GM19468 (cell line): ENCODE measurements at regions not wholly inside any gene's neighbourhood (a gene's known extent, or its start where the extent isn't known, plus 50 kb on each side); places are given as distances from the start of the nearest gene placed in this dataset.

Experiments used
- ATAC-seq: cut with Tn5 transposase; IDR thresholded peaks from one replicate; pipeline ENCODE4 v1.9.1; 2021; ENCODE audit warnings: mild to moderate bottlenecking, moderate library complexity, moderate number of reproducible peaks; ENCODE audit not compliant: unreplicated experiment; ENCODE audit errors: extremely low read depth

- no peak for ATAC-seq
Observed at GRCh38 chr11:45525393-45525792, 140.0 kb downstream of the CHST1 start.

- ATAC-seq: no peak
Observed at GRCh38 chr11:45523760-45524159, 141.7 kb downstream of the CHST1 start.

GRCh38 chr11:45518833-45519535 lies 146.4 kb downstream of the CHST1 start:
- no peak for ATAC-seq

GRCh38 chr11:45518141-45518832 lies 147.1 kb downstream of the CHST1 start:
- ATAC-seq: no peak

GRCh38 chr11:45517171-45517770 lies 148.2 kb downstream of the CHST1 start:
- ATAC-seq: no peak

GRCh38 chr11:45513821-45514340 lies 151.5 kb downstream of the CHST1 start:
- ATAC-seq: no peak

GRCh38 chr11:45512471-45513148 lies 152.8 kb downstream of the CHST1 start:
- ATAC-seq: no peak

GRCh38 chr11:45511566-45511965 lies 153.9 kb downstream of the CHST1 start:
- no peak for ATAC-seq

GRCh38 chr11:45507916-45508315 lies 157.5 kb downstream of the CHST1 start:
- ATAC-seq: no peak

- no peak for ATAC-seq
Observed at GRCh38 chr11:45503311-45503710, 162.1 kb downstream of the CHST1 start.

- ATAC-seq: no peak
Observed at GRCh38 chr11:45502226-45502545, 163.2 kb downstream of the CHST1 start.

- no peak for ATAC-seq
Observed at GRCh38 chr11:45501392-45502225, 163.8 kb downstream of the CHST1 start.

- ATAC-seq: no peak
Observed at GRCh38 chr11:45500451-45500850, 165.0 kb downstream of the CHST1 start.

- no peak for ATAC-seq
Observed at GRCh38 chr11:45494738-45495137, 170.7 kb downstream of the CHST1 start.

- no peak for ATAC-seq
Observed at GRCh38 chr11:45489281-45489905, 176.0 kb downstream of the CHST1 start.

GRCh38 chr11:45486461-45486860 lies 179.0 kb downstream of the CHST1 start:
- ATAC-seq: no peak

GRCh38 chr11:45485070-45485707 lies 180.2 kb downstream of the CHST1 start:
- ATAC-seq: no peak

- no peak for ATAC-seq
Observed at GRCh38 chr11:45484326-45484883, 181.0 kb downstream of the CHST1 start.

- no peak for ATAC-seq
Observed at GRCh38 chr11:45483416-45483815, 182.0 kb downstream of the CHST1 start.
